Kidney (tissue), 13 donors: ENCODE measurements at regions not wholly inside any gene's neighbourhood (a gene's known extent, or its start where the extent isn't known, plus 50 kb on each side); places are given as distances from the start of the nearest gene placed in this dataset.

Experiments
- DNase-seq, 5 donors: peaks; one replicate each; pipeline ENCODE4 v3.0.0-alpha.2; 2013 to 2020
- FAIRE-seq: peaks from 2 replicates; lab custom pipeline; 2012; peaks lifted over from hg19 to GRCh38; lab: Jason Lieb, UNC
- H3K27ac ChIP-seq, 2 donors: one replicate each; pipeline ENCODE4 v1.7.0; 2013; ENCODE audit warnings: low read depth in 2 of 2, low read length in 2 of 2, inconsistent platforms in 1 of 2
- H3K27me3 ChIP-seq: one replicate; pipeline ENCODE4 v1.7.1; 2013; ENCODE audit warnings: low read length, inconsistent platforms; ENCODE audit not compliant: control insufficient read depth, insufficient read depth
- H3K36me3 ChIP-seq, 3 donors: one replicate each; pipeline versions ENCODE4 v1.7.0 to v1.7.1; 2013; ENCODE audit warnings: low read length in 3 of 3, control low read depth in 1 of 3, inconsistent platforms in 1 of 3; ENCODE audit not compliant: insufficient read depth in 3 of 3, control insufficient read depth in 2 of 3
- H3K4me1 ChIP-seq, 3 donors: one replicate each; pipeline versions ENCODE4 v1.7.0 to v1.7.1; 2013; ENCODE audit warnings: low read length in 3 of 3, inconsistent platforms in 1 of 3, low read depth in 1 of 3; ENCODE audit not compliant: control insufficient read depth in 2 of 3, insufficient read depth in 2 of 3
- H3K4me3 ChIP-seq, 3 donors: one replicate each; pipeline versions ENCODE4 v1.7.0 to v1.8.1; 2013; ENCODE audit warnings: low read length in 3 of 3, control low read depth in 1 of 3, inconsistent platforms in 1 of 3
- H3K9ac ChIP-seq, 3 donors: one replicate each; pipeline versions ENCODE4 v1.7.0 to v1.7.1; 2013; ENCODE audit warnings: low read length in 3 of 3, control low read depth in 1 of 3, inconsistent platforms in 1 of 3
- H3K9me3 ChIP-seq, 3 donors: one replicate each; pipeline versions ENCODE4 v1.7.0 to v1.7.1; 2013; ENCODE audit warnings: low read length in 3 of 3, control low read depth in 1 of 3, inconsistent platforms in 1 of 3; ENCODE audit not compliant: control insufficient read depth in 2 of 3, insufficient read depth in 1 of 3
- intact Hi-C: fragments of 100-400 bp; cut with DNase I; formaldehyde crosslinking; loops from one replicate; pipeline ENCODE4 v1.11.1; 2022
- TF ChIP-seq, protein P1 (sequence below): IDR thresholded peaks from 3 replicates; pipeline ENCODE4 v1.5.1; 2012; ENCODE audit warnings: mild to moderate bottlenecking, moderate library complexity, borderline replicate concordance; ENCODE audit not compliant: insufficient read depth; ENCODE audit errors: extremely low read depth
- donor health status: control.
- donor health status: control.
- donor health status: control.
- donor health status: control.
- donor health status: control.
- donor health status: DM: yes; HTN: yes; CAD: no.
- donor health status: Normal renal cell carcinoma (clear cell type).

DNA sequence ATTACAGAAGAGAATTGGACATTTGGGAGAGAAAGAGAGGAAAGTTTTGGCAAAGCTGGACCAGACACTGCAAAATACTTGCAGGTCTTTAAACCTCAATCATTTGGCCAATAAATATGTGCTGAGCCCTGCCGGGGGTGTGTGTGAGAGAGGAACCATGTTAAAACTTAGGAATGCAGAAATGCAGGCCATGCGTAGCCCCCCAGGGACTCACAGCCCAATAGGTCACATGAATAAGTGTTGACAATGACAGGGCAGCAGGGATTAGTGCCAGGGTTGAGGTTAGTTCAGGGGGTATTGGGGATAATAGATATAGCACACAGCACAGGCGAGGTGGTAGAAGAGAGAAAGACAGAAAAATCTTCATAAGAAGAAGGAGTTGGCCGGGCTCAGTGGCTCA, 113.3 kb upstream of the ADAMTS18 start:
- H3K27ac ChIP-seq, result no peak overlapping the region
- no peaks in the 10 kb centered on the region for H3K36me3 ChIP-seq
- H3K9ac ChIP-seq, result no peak overlapping the region
- H3K9me3 ChIP-seq, result no peaks in the 10 kb centered on the region
- intact Hi-C loops, result no loop called here
- TF ChIP-seq, protein P1, sequence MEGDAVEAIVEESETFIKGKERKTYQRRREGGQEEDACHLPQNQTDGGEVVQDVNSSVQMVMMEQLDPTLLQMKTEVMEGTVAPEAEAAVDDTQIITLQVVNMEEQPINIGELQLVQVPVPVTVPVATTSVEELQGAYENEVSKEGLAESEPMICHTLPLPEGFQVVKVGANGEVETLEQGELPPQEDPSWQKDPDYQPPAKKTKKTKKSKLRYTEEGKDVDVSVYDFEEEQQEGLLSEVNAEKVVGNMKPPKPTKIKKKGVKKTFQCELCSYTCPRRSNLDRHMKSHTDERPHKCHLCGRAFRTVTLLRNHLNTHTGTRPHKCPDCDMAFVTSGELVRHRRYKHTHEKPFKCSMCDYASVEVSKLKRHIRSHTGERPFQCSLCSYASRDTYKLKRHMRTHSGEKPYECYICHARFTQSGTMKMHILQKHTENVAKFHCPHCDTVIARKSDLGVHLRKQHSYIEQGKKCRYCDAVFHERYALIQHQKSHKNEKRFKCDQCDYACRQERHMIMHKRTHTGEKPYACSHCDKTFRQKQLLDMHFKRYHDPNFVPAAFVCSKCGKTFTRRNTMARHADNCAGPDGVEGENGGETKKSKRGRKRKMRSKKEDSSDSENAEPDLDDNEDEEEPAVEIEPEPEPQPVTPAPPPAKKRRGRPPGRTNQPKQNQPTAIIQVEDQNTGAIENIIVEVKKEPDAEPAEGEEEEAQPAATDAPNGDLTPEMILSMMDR, result no peak
- H3K27me3 ChIP-seq, result no peaks in the 10 kb centered on the region
- DNase-seq (no peak), FAIRE-seq (no peak)
- no peak overlapping the region for H3K4me3 ChIP-seq
- no peaks in the 10 kb centered on the region for H3K4me1 ChIP-seq

DNA sequence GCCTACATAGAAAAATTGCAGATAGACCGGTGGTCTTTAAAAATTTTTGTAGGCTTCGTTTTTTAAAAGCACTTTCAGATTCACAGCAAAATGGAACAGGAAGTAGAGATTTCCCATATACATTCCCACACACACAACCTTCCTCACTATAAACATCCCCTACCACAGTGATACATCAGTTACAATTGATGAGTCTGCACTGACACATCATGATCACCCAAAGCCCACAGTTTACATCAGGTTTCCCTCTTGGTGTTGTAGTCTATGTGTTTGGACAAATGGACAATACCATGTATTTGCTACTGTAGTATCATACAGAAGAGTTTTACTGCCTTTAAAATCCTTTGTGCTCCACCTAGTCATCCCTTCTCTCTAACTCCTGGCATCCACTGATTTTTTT, 113.9 kb upstream of the ADAMTS18 start:
- intact Hi-C loops, result no loop called here
- Histone ChIP-seq H3K27ac (no peak overlapping the region), H3K9ac (no peak overlapping the region), H3K9me3 (no peaks in the 10 kb centered on the region), H3K4me3 (no peak overlapping the region), H3K4me1 (peaks cover 0 to 2% (median 0%) of the 10 kb centered on the region in 3 donors), H3K27me3 (no peaks in the 10 kb centered on the region), H3K36me3 (no peaks in the 10 kb centered on the region)
- TF ChIP-seq, protein P1, result no peak
- FAIRE-seq (no peak), DNase-seq (no peak)

DNA sequence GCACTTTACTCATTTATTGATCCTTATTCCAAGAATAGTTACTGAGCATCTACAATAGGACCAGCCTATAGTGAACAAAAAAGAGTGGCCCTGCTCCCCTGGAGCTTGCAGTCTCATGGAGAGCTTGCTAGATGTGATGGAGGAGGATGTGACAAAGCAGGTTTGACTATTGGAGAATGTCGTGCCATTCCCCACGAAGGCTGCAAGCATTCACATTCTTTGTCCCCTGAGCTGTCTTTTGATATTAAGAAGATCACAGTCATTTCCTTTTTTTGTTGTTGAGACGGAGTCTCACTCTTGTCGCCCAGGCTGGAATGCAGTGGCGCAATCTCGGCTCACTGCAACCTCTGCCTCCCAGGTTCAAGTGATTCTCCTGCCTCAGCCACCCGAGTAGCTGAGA, 115.0 kb upstream of the ADAMTS18 start:
- no peak overlapping the region for H3K9ac ChIP-seq
- no peak for DNase-seq
- H3K27me3 ChIP-seq, result no peaks in the 10 kb centered on the region
- H3K27ac ChIP-seq, result no peak overlapping the region
- TF ChIP-seq, protein P1, result no peak
- no peak for FAIRE-seq
- no peaks in the 10 kb centered on the region for H3K36me3 ChIP-seq
- intact Hi-C loops, result no loop called here
- peaks cover 0 to 4% (median 0%) of the 10 kb centered on the region in 3 donors for H3K4me1 ChIP-seq
- H3K9me3 ChIP-seq, result no peaks in the 10 kb centered on the region
- no peak overlapping the region for H3K4me3 ChIP-seq

DNA sequence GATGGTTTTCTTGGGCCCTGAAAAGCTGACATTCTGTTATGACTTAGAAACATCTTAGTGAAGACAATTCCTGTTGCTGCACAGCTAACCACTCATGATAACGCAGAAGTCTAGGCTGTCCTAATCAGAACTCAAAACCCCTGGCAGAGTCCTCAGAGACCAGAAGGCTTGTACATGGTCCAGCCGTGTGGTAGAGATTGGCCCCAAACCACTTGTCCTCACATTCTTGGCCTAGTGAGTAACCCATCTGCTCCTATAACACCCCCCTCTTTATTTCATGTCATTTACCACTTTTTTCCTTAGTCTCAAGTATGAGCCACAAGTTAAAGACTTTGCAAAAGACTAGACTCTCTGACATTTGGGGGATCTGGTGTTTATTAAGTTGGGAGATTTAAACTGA, 116.5 kb upstream of the ADAMTS18 start:
- no peak overlapping the region for H3K4me3 ChIP-seq
- no peaks in the 10 kb centered on the region for H3K27me3 ChIP-seq
- TF ChIP-seq, protein P1, result no peak
- H3K4me1 ChIP-seq, result peaks cover 0 to 6% (median 4%) of the 10 kb centered on the region in 3 donors
- FAIRE-seq (no peak), DNase-seq (no peak)
- H3K27ac ChIP-seq, result no peak overlapping the region
- H3K9ac ChIP-seq, result no peak overlapping the region
- intact Hi-C loops, result no loop called here
- no peaks in the 10 kb centered on the region for H3K36me3 ChIP-seq
- H3K9me3 ChIP-seq, result no peaks in the 10 kb centered on the region
